Hepatocyte (in vitro differentiated cells): ENCODE measurements at regions not wholly inside any gene's neighbourhood (a gene's known extent, or its start where the extent isn't known, plus 50 kb on each side); places are given as distances from the start of the nearest gene placed in this dataset.

Experiments
- EZH2 ChIP-seq: fragments of 200-600 bp; sonication (generic); IDR thresholded peaks from 2 replicates; pipeline ENCODE4 v1.6.1; 2016; ENCODE audit warnings: antibody characterized with exemption, mild to moderate bottlenecking, borderline replicate concordance
- EZH2phosphoT487 ChIP-seq: fragments of 200-600 bp; sonication (generic); IDR thresholded peaks from one replicate; pipeline ENCODE4 v1.6.1; 2018; ENCODE audit warnings: antibody characterized with exemption, mild to moderate bottlenecking, low read depth, moderate library complexity; ENCODE audit not compliant: unreplicated experiment, severe bottlenecking
- TF ChIP-seq, protein P1 (sequence below): fragments of 200-600 bp; sonication (generic); IDR thresholded peaks from 2 replicates; pipeline ENCODE4 v1.5.1; 2016; ENCODE audit warnings: antibody characterized with exemption, mild to moderate bottlenecking; ENCODE audit not compliant: poor library complexity

DNA sequence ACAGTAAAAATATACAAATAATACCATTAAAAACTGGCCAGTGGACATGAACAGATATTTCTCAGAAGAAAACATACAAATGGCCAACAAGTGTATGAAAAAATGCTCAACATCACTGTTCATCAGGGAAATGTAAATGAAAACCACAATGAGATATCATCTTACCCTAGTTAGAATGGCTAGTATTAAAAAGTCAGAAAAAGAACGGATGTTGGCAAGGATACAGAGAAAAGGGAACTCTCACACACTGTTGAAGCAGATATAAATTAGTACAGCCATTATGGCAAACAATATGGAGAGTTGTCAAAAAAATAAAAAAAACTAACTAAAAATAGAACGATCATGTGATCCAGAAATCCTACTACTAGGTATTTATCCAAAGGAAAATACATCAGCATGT is 222.7 kb upstream of the NAALADL2 start:
- TF ChIP-seq EZH2: no peak
- TF ChIP-seq, protein P1, sequence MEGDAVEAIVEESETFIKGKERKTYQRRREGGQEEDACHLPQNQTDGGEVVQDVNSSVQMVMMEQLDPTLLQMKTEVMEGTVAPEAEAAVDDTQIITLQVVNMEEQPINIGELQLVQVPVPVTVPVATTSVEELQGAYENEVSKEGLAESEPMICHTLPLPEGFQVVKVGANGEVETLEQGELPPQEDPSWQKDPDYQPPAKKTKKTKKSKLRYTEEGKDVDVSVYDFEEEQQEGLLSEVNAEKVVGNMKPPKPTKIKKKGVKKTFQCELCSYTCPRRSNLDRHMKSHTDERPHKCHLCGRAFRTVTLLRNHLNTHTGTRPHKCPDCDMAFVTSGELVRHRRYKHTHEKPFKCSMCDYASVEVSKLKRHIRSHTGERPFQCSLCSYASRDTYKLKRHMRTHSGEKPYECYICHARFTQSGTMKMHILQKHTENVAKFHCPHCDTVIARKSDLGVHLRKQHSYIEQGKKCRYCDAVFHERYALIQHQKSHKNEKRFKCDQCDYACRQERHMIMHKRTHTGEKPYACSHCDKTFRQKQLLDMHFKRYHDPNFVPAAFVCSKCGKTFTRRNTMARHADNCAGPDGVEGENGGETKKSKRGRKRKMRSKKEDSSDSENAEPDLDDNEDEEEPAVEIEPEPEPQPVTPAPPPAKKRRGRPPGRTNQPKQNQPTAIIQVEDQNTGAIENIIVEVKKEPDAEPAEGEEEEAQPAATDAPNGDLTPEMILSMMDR: no peak
- no peak for TF ChIP-seq EZH2phosphoT487
